GM12891 (cell line): ENCODE measurements at regions not wholly inside any gene's neighbourhood (a gene's known extent, or its start where the extent isn't known, plus 50 kb on each side); places are given as distances from the start of the nearest gene placed in this dataset.

Experiments
- PAX5 ChIP-seq: IDR thresholded peaks from 2 replicates; pipeline ENCODE4 v1.6.1; 2011; ENCODE audit warnings: low read length, moderate library complexity, mild to moderate bottlenecking; ENCODE audit not compliant: insufficient read depth, severe bottlenecking
- POLR2A ChIP-seq: IDR thresholded peaks from 2 replicates; pipeline ENCODE4 v1.6.1; 2011; ENCODE audit warnings: low read depth, low read length, control low read depth
- POLR2AphosphoS5 ChIP-seq: IDR thresholded peaks from 2 replicates; pipeline ENCODE4 v1.6.1; 2011; ENCODE audit warnings: low read depth, low read length, control low read depth
- SPI1 ChIP-seq: IDR thresholded peaks from 2 replicates; pipeline ENCODE4 v1.6.1; 2011; ENCODE audit warnings: low read depth, low read length, control low read depth
- TAF1 ChIP-seq: IDR thresholded peaks from 2 replicates; pipeline ENCODE4 v1.6.1; 2011; ENCODE audit warnings: low read depth, low read length, control low read depth

GRCh38 chr5:128667751-128668150, 129.7 kb upstream of the FBN2 start:
- no peak for TF ChIP-seq PAX5
- TF ChIP-seq POLR2A, result no peak
- TF ChIP-seq POLR2AphosphoS5, result no peak
- TF ChIP-seq TAF1, result no peak
- TF ChIP-seq SPI1, result no peak
